MM.1S (cell line): ENCODE measurements at regions not wholly inside any gene's neighbourhood (a gene's known extent, or its start where the extent isn't known, plus 50 kb on each side); places are given as distances from the start of the nearest gene placed in this dataset.

Source experiments
- DNase-seq: peaks from one replicate; pipeline ENCODE4 v3.0.0-alpha.2; 2015
- H2AFZ ChIP-seq: fragments of 300-600 bp; sonication (generic); 2 replicates; pipeline ENCODE4 v1.6.0; 2016; ENCODE audit warnings: antibody characterized with exemption, low read length
- H3F3A ChIP-seq: fragments of 300-600 bp; sonication (generic); 2 replicates; pipeline ENCODE4 v1.6.1; 2016; ENCODE audit warnings: mild to moderate bottlenecking, antibody characterized with exemption, low read length, moderate library complexity, mixed read lengths; ENCODE audit not compliant: insufficient read depth
- H3K27ac ChIP-seq: fragments of 300-600 bp; sonication (generic); 2 replicates; pipeline ENCODE4 v1.5.1; 2016; ENCODE audit warnings: mild to moderate bottlenecking, low read length
- H3K27me3 ChIP-seq: fragments of 300-600 bp; sonication (generic); replicated peaks from 2 replicates; pipeline ENCODE4 v1.6.0; 2016; ENCODE audit warnings: low read length; ENCODE audit not compliant: insufficient read depth
- H3K36me3 ChIP-seq: fragments of 300-600 bp; sonication (generic); replicated peaks from 2 replicates; pipeline ENCODE4 v1.6.1; 2016; ENCODE audit warnings: mild to moderate bottlenecking, low read length, mixed read lengths; ENCODE audit not compliant: insufficient read depth
- H3K4me1 ChIP-seq: fragments of 300-600 bp; sonication (generic); 2 replicates; pipeline ENCODE4 v1.6.1; 2016; ENCODE audit warnings: low read length, mixed read lengths
- H3K4me2 ChIP-seq: fragments of 300-600 bp; sonication (generic); 2 replicates; pipeline ENCODE4 v1.6.0; 2016; ENCODE audit warnings: low read depth, low read length
- H3K4me3 ChIP-seq: fragments of 300-600 bp; sonication (generic); 2 replicates; pipeline ENCODE4 v1.5.1; 2016; ENCODE audit warnings: low read length, mixed read lengths
- H3K79me2 ChIP-seq: fragments of 300-600 bp; sonication (generic); 2 replicates; pipeline ENCODE4 v1.6.1; 2016; ENCODE audit warnings: mixed run types, low read length, mixed read lengths
- H3K9ac ChIP-seq: fragments of 300-600 bp; sonication (generic); 2 replicates; pipeline ENCODE4 v1.6.1; 2016; ENCODE audit warnings: low read length, mixed read lengths
- H3K9me2 ChIP-seq: fragments of 300-600 bp; sonication (generic); replicated peaks from 2 replicates; pipeline ENCODE4 v1.6.1; 2016; ENCODE audit warnings: mild to moderate bottlenecking, low read length, mixed read lengths; ENCODE audit not compliant: insufficient read depth
- H3K9me3 ChIP-seq: fragments of 300-600 bp; sonication (generic); replicated peaks from 2 replicates; pipeline ENCODE4 v1.6.1; 2016; ENCODE audit warnings: mild to moderate bottlenecking, low read length, mixed read lengths; ENCODE audit not compliant: insufficient read depth
- H4K20me1 ChIP-seq: fragments of 300-600 bp; sonication (generic); 2 replicates; pipeline ENCODE4 v1.6.1; 2016; ENCODE audit warnings: mild to moderate bottlenecking, low read length, moderate library complexity, mixed read lengths; ENCODE audit not compliant: insufficient read depth
- CTCF ChIP-seq: fragments of 300-600 bp; sonication (generic); IDR thresholded peaks from 2 replicates; pipeline ENCODE4 v1.5.1; 2016; ENCODE audit warnings: antibody characterized with exemption, low read length, mixed read lengths
- EZH2 ChIP-seq: fragments of 300-600 bp; sonication (generic); optimal IDR thresholded peaks from 2 replicates; pipeline ENCODE3; 2017; ENCODE audit warnings: low read depth, mild to moderate bottlenecking, antibody characterized with exemption, low read length, mixed read lengths
- EZH2phosphoT487 ChIP-seq: fragments of 300-600 bp; sonication (generic); IDR thresholded peaks from 2 replicates; pipeline ENCODE4 v1.6.1; 2018; ENCODE audit warnings: antibody characterized with exemption, low read length

DNA sequence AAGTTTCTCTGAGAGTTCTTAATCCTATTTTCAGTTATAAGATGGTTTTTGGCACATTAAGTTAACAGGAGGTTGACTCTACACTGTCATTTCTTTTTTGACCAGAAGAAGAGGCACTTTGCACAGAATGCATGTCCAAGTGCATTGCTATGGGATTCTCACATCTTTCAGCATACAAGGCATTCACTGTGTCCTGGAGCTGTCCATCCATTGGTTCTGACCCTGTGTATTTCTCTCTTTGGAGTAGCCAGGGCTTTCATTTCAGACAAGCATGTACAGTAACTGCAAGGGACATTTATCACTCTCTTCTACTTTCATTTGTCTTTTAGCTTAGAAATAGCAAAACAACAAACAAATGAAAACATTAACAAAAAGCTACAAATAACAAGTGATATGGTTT, 275.1 kb upstream of the IMPG1 start:
- Histone ChIP-seq H3K27ac (no peak overlapping the region), H3K36me3 (no peaks in the 10 kb centered on the region), H2AFZ (no peak overlapping the region), H3F3A (no peaks in the 10 kb centered on the region), H3K9me3 (no peaks in the 10 kb centered on the region), H3K27me3 (no peaks in the 10 kb centered on the region), H3K9me2 (no peaks in the 10 kb centered on the region), H3K9ac (no peak overlapping the region), H3K4me2 (no peak overlapping the region), H4K20me1 (no peaks in the 10 kb centered on the region), H3K4me3 (no peak overlapping the region), H3K79me2 (no peaks in the 10 kb centered on the region), H3K4me1 (no peaks in the 10 kb centered on the region)
- DNase-seq: no peak
- TF ChIP-seq EZH2 (no peak), CTCF (no peak), EZH2phosphoT487 (no peak)

- no peak overlapping the region for H3K9ac ChIP-seq
- no peak overlapping the region for H3K27ac ChIP-seq
- no peaks in the 10 kb centered on the region for H3K9me2 ChIP-seq
- no peak overlapping the region for H2AFZ ChIP-seq
- H3K4me3 ChIP-seq: no peak overlapping the region
- H3K4me2 ChIP-seq: no peak overlapping the region
- TF ChIP-seq CTCF (no peak), EZH2 (no peak), EZH2phosphoT487 (no peak)
- no peak for DNase-seq
- no peaks in the 10 kb centered on the region for H3F3A ChIP-seq
- H3K4me1 ChIP-seq: no peaks in the 10 kb centered on the region
- no peaks in the 10 kb centered on the region for H3K36me3 ChIP-seq
- no peaks in the 10 kb centered on the region for H3K79me2 ChIP-seq
- H4K20me1 ChIP-seq: no peaks in the 10 kb centered on the region
- no peaks in the 10 kb centered on the region for H3K9me3 ChIP-seq
- H3K27me3 ChIP-seq: no peaks in the 10 kb centered on the region
Observed at GRCh38 chr6:76342611-76343160, 270.2 kb upstream of the IMPG1 start.

- no peaks in the 10 kb centered on the region for H3F3A ChIP-seq
- H4K20me1 ChIP-seq: no peaks in the 10 kb centered on the region
- H2AFZ ChIP-seq: no peak overlapping the region
- no peaks in the 10 kb centered on the region for H3K27me3 ChIP-seq
- no peak overlapping the region for H3K4me3 ChIP-seq
- H3K4me1 ChIP-seq: no peaks in the 10 kb centered on the region
- no peaks in the 10 kb centered on the region for H3K9me3 ChIP-seq
- no peaks in the 10 kb centered on the region for H3K9me2 ChIP-seq
- no peaks in the 10 kb centered on the region for H3K79me2 ChIP-seq
- no peak for DNase-seq
- H3K4me2 ChIP-seq: no peak overlapping the region
- TF ChIP-seq CTCF (no peak), EZH2phosphoT487 (no peak), EZH2 (no peak)
- no peaks in the 10 kb centered on the region for H3K36me3 ChIP-seq
- H3K27ac ChIP-seq: no peak overlapping the region
- H3K9ac ChIP-seq: no peak overlapping the region
Observed at GRCh38 chr6:76330031-76330430, 257.6 kb upstream of the IMPG1 start.
